ENCODE measurements at regions not wholly inside any gene's neighbourhood (a gene's known extent, or its start where the extent isn't known, plus 50 kb on each side); places are given as distances from the start of the nearest gene placed in this dataset.
"Not testable (repeated sequence)": the region's sequence is repeated elsewhere in the genome, so short reads cannot be mapped to it uniquely, and the experiment has no call there.

- CTCF ChIA-PET; H3K9ac ChIP-seq (ENCODE audit: low read depth, low read length); H3K4ac ChIP-seq (ENCODE audit: low read depth, low read length); H2BK20ac ChIP-seq (ENCODE audit: low read depth, low read length); DNase-seq; POLR2A ChIA-PET (ENCODE audit: unreplicated experiment); H2BK15ac ChIP-seq (ENCODE audit: low read depth, low read length); H4K91ac ChIP-seq (ENCODE audit: insufficient read depth, low read depth, low read length); H2AK9ac ChIP-seq (replicated peaks; ENCODE audit: low read depth, low read length, poor library complexity); H3K79me1 ChIP-seq (ENCODE audit: low read depth in 1 of 2, low read length in 2 of 2); H3K9me1 ChIP-seq (ENCODE audit: insufficient read depth, low read length); H3K56ac ChIP-seq (ENCODE audit: extremely low read depth, insufficient read depth, low read length); H2AK5ac ChIP-seq (ENCODE audit: low read depth, low read length); H3K27me3 ChIP-seq (ENCODE audit: control insufficient read depth, insufficient read depth, low read length); H2BK120ac ChIP-seq (ENCODE audit: low read depth, low read length); in situ Hi-C loops (cut with MboI; ENCODE audit: low sequenced_read_pairs); H3K9me3 ChIP-seq (ENCODE audit: control insufficient read depth, insufficient read depth, low read length); BruUV-seq (replicated peaks); H3K36me3 ChIP-seq (ENCODE audit: control insufficient read depth, insufficient read depth, low read length); H3K4me1 ChIP-seq (ENCODE audit: control insufficient read depth, insufficient read depth, low read length); H4K5ac ChIP-seq (ENCODE audit: low read depth, low read length); H3K4me3 ChIP-seq (ENCODE audit: insufficient read depth, low read depth, low read length); H3K18ac ChIP-seq (ENCODE audit: low read depth, low read length); intact Hi-C loops (cut with micrococcal nuclease); H3K23ac ChIP-seq (ENCODE audit: low read depth, low read length); H4K8ac ChIP-seq (ENCODE audit: low read depth in 2 of 2, low read length in 2 of 2); H2AFZ ChIP-seq (replicated peaks; ENCODE audit: low read length, poor library complexity); dilution Hi-C loops (cut with HindIII; ENCODE audit: low sequenced_read_pairs, unreplicated experiment): not testable (repeated sequence)
- Histone ChIP-seq H3K14ac (replicated peaks; ENCODE audit: low read depth, low read length) (peak overlapping the region; percentile 51; the same call in 1 of the 2 replicates), H2BK5ac (ENCODE audit: low read depth, low read length, poor library complexity, severe bottlenecking) (peak overlapping the region; percentile 19), H3K27ac (ENCODE audit: insufficient read depth, low read length) (peak overlapping the region; percentile 10; the same call in 1 of the 2 replicates), H4K20me1 (ENCODE audit: insufficient read depth, low read length) (peaks cover 34% of the 10 kb centered on the region), H3K4me2 (ENCODE audit: low read depth, low read length) (peak overlapping the region; percentile 4)
- ATAC-seq (ENCODE audit: low read depth), result peak; percentile 18
- no CpG with 5 or more reads among the region's 7 CpGs for WGBS, 2 experiments (ENCODE audit: extremely low coverage in 2 of 2, insufficient read length in 1 of 2)
Measured at GRCh38 chr2:111452208-111452607, 331.5 kb downstream of the BCL2L11 start.

GRCh38 chr2:111453308-111453707, 332.6 kb downstream of the BCL2L11 start:
- H4K5ac ChIP-seq (ENCODE audit: low read depth, low read length); H3K79me1 ChIP-seq (ENCODE audit: low read depth in 1 of 2, low read length in 2 of 2); H2BK120ac ChIP-seq (ENCODE audit: low read depth, low read length); H2AFZ ChIP-seq (replicated peaks; ENCODE audit: low read length, poor library complexity); H3K14ac ChIP-seq (replicated peaks; ENCODE audit: low read depth, low read length); H3K4me2 ChIP-seq (ENCODE audit: low read depth, low read length); H3K27ac ChIP-seq (ENCODE audit: insufficient read depth, low read length); H3K9ac ChIP-seq (ENCODE audit: low read depth, low read length); H3K18ac ChIP-seq (ENCODE audit: low read depth, low read length); H3K4me1 ChIP-seq (ENCODE audit: control insufficient read depth, insufficient read depth, low read length); H3K56ac ChIP-seq (ENCODE audit: extremely low read depth, insufficient read depth, low read length); H3K36me3 ChIP-seq (ENCODE audit: control insufficient read depth, insufficient read depth, low read length); H3K4ac ChIP-seq (ENCODE audit: low read depth, low read length); H3K9me3 ChIP-seq (ENCODE audit: control insufficient read depth, insufficient read depth, low read length); H2AK9ac ChIP-seq (replicated peaks; ENCODE audit: low read depth, low read length, poor library complexity); H2BK5ac ChIP-seq (ENCODE audit: low read depth, low read length, poor library complexity, severe bottlenecking); POLR2A ChIA-PET (ENCODE audit: unreplicated experiment); H3K23ac ChIP-seq (ENCODE audit: low read depth, low read length); H4K91ac ChIP-seq (ENCODE audit: insufficient read depth, low read depth, low read length); CTCF ChIA-PET; intact Hi-C loops (cut with micrococcal nuclease); H3K4me3 ChIP-seq (ENCODE audit: insufficient read depth, low read depth, low read length); dilution Hi-C loops (cut with HindIII; ENCODE audit: low sequenced_read_pairs, unreplicated experiment); H4K8ac ChIP-seq (ENCODE audit: low read depth in 2 of 2, low read length in 2 of 2); H2BK15ac ChIP-seq (ENCODE audit: low read depth, low read length); DNase-seq; H3K27me3 ChIP-seq (ENCODE audit: control insufficient read depth, insufficient read depth, low read length); in situ Hi-C loops (cut with MboI; ENCODE audit: low sequenced_read_pairs); ATAC-seq (ENCODE audit: low read depth); H2AK5ac ChIP-seq (ENCODE audit: low read depth, low read length); H3K9me1 ChIP-seq (ENCODE audit: insufficient read depth, low read length); BruUV-seq (replicated peaks); H2BK20ac ChIP-seq (ENCODE audit: low read depth, low read length): not testable (repeated sequence)
- no CpG with 5 or more reads among the region's 2 CpGs for WGBS, 2 experiments (ENCODE audit: extremely low coverage in 2 of 2, insufficient read length in 1 of 2)
- H4K20me1 ChIP-seq (ENCODE audit: insufficient read depth, low read length), result peaks cover 36% of the 10 kb centered on the region
